ENCODE measurements at regions not wholly inside any gene's neighbourhood (a gene's known extent, or its start where the extent isn't known, plus 50 kb on each side); places are given as distances from the start of the nearest gene placed in this dataset.

GRCh38 chr20:19008497-19008896 is 194.9 kb downstream of the SCP2D1 start:
- Histone ChIP-seq H3K9ac (ENCODE audit: low read length) (no peak overlapping the region), H3K4me3 (ENCODE audit: low read length) (no peak overlapping the region), H3K79me2 (replicated peaks; ENCODE audit: insufficient read depth, low read length) (no peaks in the 10 kb centered on the region), H3K4me2 (ENCODE audit: low read length) (no peak overlapping the region), H3K27me3 (ENCODE audit: insufficient read depth, low read depth, low read length) (no peaks in the 10 kb centered on the region), H3K9me3 (ENCODE audit: low read length) (no peaks in the 10 kb centered on the region), H3K36me3 (ENCODE audit: insufficient read depth, low read length) (no peaks in the 10 kb centered on the region), H3K27ac (ENCODE audit: low read length) (no peak overlapping the region), H3K9me2 (ENCODE audit: insufficient read depth, low read length) (no peaks in the 10 kb centered on the region), H4K20me1 (ENCODE audit: insufficient read depth) (no peaks in the 10 kb centered on the region), H2AFZ (ENCODE audit: low read depth, low read length) (no peak overlapping the region), H3F3A (ENCODE audit: insufficient read depth, low read length, poor library complexity, severe bottlenecking) (no peaks in the 10 kb centered on the region)
- TF ChIP-seq REST (IDR thresholded peaks at IDR 0.05; ENCODE audit: borderline replicate concordance) (no peak), POLR2AphosphoS5 (IDR thresholded peaks at IDR 0.05) (no peak), MXI1 (conservative IDR thresholded peaks at IDR 0.05; ENCODE audit: poor library complexity, severe bottlenecking) (no peak), EZH2 (IDR thresholded peaks at IDR 0.05; ENCODE audit: borderline replicate concordance, insufficient read depth, low read length, poor library complexity, severe bottlenecking) (no peak), TAF1 (IDR thresholded peaks at IDR 0.05; ENCODE audit: low read depth) (no peak), EP300 (conservative IDR thresholded peaks at IDR 0.05; ENCODE audit: poor library complexity, severe bottlenecking) (no peak), RAD21 (conservative IDR thresholded peaks at IDR 0.05) (no peak), SMC3 (conservative IDR thresholded peaks at IDR 0.05; ENCODE audit: poor library complexity) (no peak)
- TF ChIP-seq, protein P1, sequence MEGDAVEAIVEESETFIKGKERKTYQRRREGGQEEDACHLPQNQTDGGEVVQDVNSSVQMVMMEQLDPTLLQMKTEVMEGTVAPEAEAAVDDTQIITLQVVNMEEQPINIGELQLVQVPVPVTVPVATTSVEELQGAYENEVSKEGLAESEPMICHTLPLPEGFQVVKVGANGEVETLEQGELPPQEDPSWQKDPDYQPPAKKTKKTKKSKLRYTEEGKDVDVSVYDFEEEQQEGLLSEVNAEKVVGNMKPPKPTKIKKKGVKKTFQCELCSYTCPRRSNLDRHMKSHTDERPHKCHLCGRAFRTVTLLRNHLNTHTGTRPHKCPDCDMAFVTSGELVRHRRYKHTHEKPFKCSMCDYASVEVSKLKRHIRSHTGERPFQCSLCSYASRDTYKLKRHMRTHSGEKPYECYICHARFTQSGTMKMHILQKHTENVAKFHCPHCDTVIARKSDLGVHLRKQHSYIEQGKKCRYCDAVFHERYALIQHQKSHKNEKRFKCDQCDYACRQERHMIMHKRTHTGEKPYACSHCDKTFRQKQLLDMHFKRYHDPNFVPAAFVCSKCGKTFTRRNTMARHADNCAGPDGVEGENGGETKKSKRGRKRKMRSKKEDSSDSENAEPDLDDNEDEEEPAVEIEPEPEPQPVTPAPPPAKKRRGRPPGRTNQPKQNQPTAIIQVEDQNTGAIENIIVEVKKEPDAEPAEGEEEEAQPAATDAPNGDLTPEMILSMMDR (IDR thresholded peaks at IDR 0.05; ENCODE audit: poor library complexity, severe bottlenecking) = no peak

GRCh38 chr20:19009081-19009688 is 195.6 kb downstream of the SCP2D1 start:
- Histone ChIP-seq H3K4me2 (ENCODE audit: low read length) (no peak overlapping the region), H3K27me3 (ENCODE audit: insufficient read depth, low read depth, low read length) (no peaks in the 10 kb centered on the region), H3K79me2 (replicated peaks; ENCODE audit: insufficient read depth, low read length) (no peaks in the 10 kb centered on the region), H3K36me3 (ENCODE audit: insufficient read depth, low read length) (no peaks in the 10 kb centered on the region), H3K27ac (ENCODE audit: low read length) (no peak overlapping the region), H3K9me2 (ENCODE audit: insufficient read depth, low read length) (no peaks in the 10 kb centered on the region), H2AFZ (ENCODE audit: low read depth, low read length) (no peak overlapping the region), H3F3A (ENCODE audit: insufficient read depth, low read length, poor library complexity, severe bottlenecking) (no peaks in the 10 kb centered on the region), H3K4me3 (ENCODE audit: low read length) (no peak overlapping the region), H3K9me3 (ENCODE audit: low read length) (no peaks in the 10 kb centered on the region), H3K9ac (ENCODE audit: low read length) (no peak overlapping the region), H4K20me1 (ENCODE audit: insufficient read depth) (no peaks in the 10 kb centered on the region)
- no peak for TF ChIP-seq RAD21 (conservative IDR thresholded peaks at IDR 0.05)
- no peak for TF ChIP-seq EP300 (conservative IDR thresholded peaks at IDR 0.05; ENCODE audit: poor library complexity, severe bottlenecking)
- no peak for TF ChIP-seq MXI1 (conservative IDR thresholded peaks at IDR 0.05; ENCODE audit: poor library complexity, severe bottlenecking)
- no peak for TF ChIP-seq POLR2AphosphoS5 (IDR thresholded peaks at IDR 0.05)
- no peak for TF ChIP-seq REST (IDR thresholded peaks at IDR 0.05; ENCODE audit: borderline replicate concordance)
- TF ChIP-seq SMC3 (conservative IDR thresholded peaks at IDR 0.05; ENCODE audit: poor library complexity) = no peak
- TF ChIP-seq, protein P1 (IDR thresholded peaks at IDR 0.05; ENCODE audit: poor library complexity, severe bottlenecking) = no peak
- TF ChIP-seq EZH2 (IDR thresholded peaks at IDR 0.05; ENCODE audit: borderline replicate concordance, insufficient read depth, low read length, poor library complexity, severe bottlenecking) = no peak
- no peak for TF ChIP-seq TAF1 (IDR thresholded peaks at IDR 0.05; ENCODE audit: low read depth)

All from neural cell (in vitro differentiated cells).